ENCODE measurements at regions not wholly inside any gene's neighbourhood (a gene's known extent, or its start where the extent isn't known, plus 50 kb on each side); places are given as distances from the start of the nearest gene placed in this dataset.

- ChIA-PET POLR2A (no interaction called here), CTCF (no interaction called here)
- H3K36me3 ChIP-seq (ENCODE audit: control insufficient read depth, insufficient read depth, low read length): no peaks in the 10 kb centered on the region
- no peaks in the 10 kb centered on the region for H3K9me3 ChIP-seq (ENCODE audit: control insufficient read depth, insufficient read depth, low read depth, low read length)
- H3K27me3 ChIP-seq (ENCODE audit: control insufficient read depth, insufficient read depth, low read length): peaks cover 12% of the 10 kb centered on the region
- no TSS peak for BruUV-seq (replicated peaks)
- no peak overlapping the region for H3K4me3 ChIP-seq (ENCODE audit: low read depth in 2 of 2, low read length in 2 of 2)
- H3K4me1 ChIP-seq (ENCODE audit: control insufficient read depth, insufficient read depth, low read length): no peaks in the 10 kb centered on the region
- no peak overlapping the region for H3K27ac ChIP-seq (ENCODE audit: low read length)
- TF ChIP-seq CTCF (IDR thresholded peaks at IDR 0.05) (no peak), REST (IDR thresholded peaks at IDR 0.05; ENCODE audit: insufficient read depth in 1 of 2, low read depth in 2 of 2, low read length in 1 of 2) (no peak), POLR2AphosphoS5 (IDR thresholded peaks at IDR 0.05; ENCODE audit: low read depth, low read length) (no peak), TCF7L2 (IDR thresholded peaks at IDR 0.05; ENCODE audit: low read depth, low read length) (no peak), SIN3A (IDR thresholded peaks at IDR 0.05; ENCODE audit: borderline replicate concordance, insufficient read depth, low read depth, low read length) (no peak)
- DNase-seq (ENCODE audit: low read depth, low spot score) (no peak), ATAC-seq (no peak)
- intact Hi-C loops (cut with micrococcal nuclease; ENCODE audit: unreplicated experiment): no loop called here
- in situ Hi-C loops (cut with HindIII; ENCODE audit: low pct_unique_long_range_greater_than_20kb, low sequenced_read_pairs): no loop called here
Measured at GRCh38 chr5:133814152-133814551, 154.3 kb downstream of the C5orf15 start.

GRCh38 chr5:133811168-133811567 is 157.3 kb downstream of the C5orf15 start:
- no TSS peak for BruUV-seq (replicated peaks)
- POLR2A ChIA-PET: no interaction called here
- in situ Hi-C loops (cut with HindIII; ENCODE audit: low pct_unique_long_range_greater_than_20kb, low sequenced_read_pairs) (no loop called here), intact Hi-C loops (cut with micrococcal nuclease; ENCODE audit: unreplicated experiment) (no loop called here)
- CTCF ChIA-PET: no interaction called here
- no peaks in the 10 kb centered on the region for H3K4me1 ChIP-seq (ENCODE audit: control insufficient read depth, insufficient read depth, low read length)
- DNase-seq (ENCODE audit: low read depth, low spot score) (no peak), ATAC-seq (no peak)
- TF ChIP-seq SIN3A (IDR thresholded peaks at IDR 0.05; ENCODE audit: borderline replicate concordance, insufficient read depth, low read depth, low read length) (no peak), REST (IDR thresholded peaks at IDR 0.05; ENCODE audit: insufficient read depth in 1 of 2, low read depth in 2 of 2, low read length in 1 of 2) (no peak), POLR2AphosphoS5 (IDR thresholded peaks at IDR 0.05; ENCODE audit: low read depth, low read length) (no peak), CTCF (IDR thresholded peaks at IDR 0.05) (no peak), TCF7L2 (IDR thresholded peaks at IDR 0.05; ENCODE audit: low read depth, low read length) (no peak)
- H3K27me3 ChIP-seq (ENCODE audit: control insufficient read depth, insufficient read depth, low read length): peaks cover 19% of the 10 kb centered on the region
- H3K9me3 ChIP-seq (ENCODE audit: control insufficient read depth, insufficient read depth, low read depth, low read length): no peaks in the 10 kb centered on the region
- H3K27ac ChIP-seq (ENCODE audit: low read length): no peak overlapping the region
- H3K36me3 ChIP-seq (ENCODE audit: control insufficient read depth, insufficient read depth, low read length): no peaks in the 10 kb centered on the region
- no peak overlapping the region for H3K4me3 ChIP-seq (ENCODE audit: low read depth in 2 of 2, low read length in 2 of 2)

Measured in Panc1 (cell line).